Chondrocyte (in vitro differentiated cells): ENCODE measurements at regions not wholly inside any gene's neighbourhood (a gene's known extent, or its start where the extent isn't known, plus 50 kb on each side); places are given as distances from the start of the nearest gene placed in this dataset.

ENCODE experiments used
- DNase-seq: peaks from one replicate; pipeline ENCODE4 v3.0.0; 2021; ENCODE audit warnings: mixed read lengths, low spot score
- H3K27ac Mint-ChIP-seq: one replicate; pipeline ENCODE4 v1.8.0; 2021; ENCODE audit warnings: mild to moderate bottlenecking, moderate library complexity, mixed read lengths; ENCODE audit not compliant: unreplicated experiment
- H3K27me3 Mint-ChIP-seq: 2 replicates; pipeline ENCODE4 v1.8.0; 2021; ENCODE audit warnings: low read depth, mixed read lengths
- H3K36me3 Mint-ChIP-seq: 2 replicates; pipeline ENCODE4 v1.8.0; 2021; ENCODE audit warnings: low read depth, mixed read lengths
- H3K4me1 Mint-ChIP-seq: 2 replicates; pipeline ENCODE4 v1.8.0; 2021; ENCODE audit warnings: low read depth, mild to moderate bottlenecking, mixed read lengths
- H3K4me3 Mint-ChIP-seq: one replicate; pipeline ENCODE4 v1.8.0; 2021; ENCODE audit warnings: mild to moderate bottlenecking, moderate library complexity, mixed read lengths; ENCODE audit not compliant: unreplicated experiment
- H3K9me3 Mint-ChIP-seq: 2 replicates; pipeline ENCODE4 v1.8.0; 2021; ENCODE audit warnings: low read depth, mixed read lengths
- TF ChIP-seq, protein P1 (sequence below): fragments of 200-600 bp; sonication (generic); IDR thresholded peaks from 2 replicates; pipeline ENCODE4 v1.5.0; 2021; ENCODE audit warnings: antibody characterized with exemption, mild to moderate bottlenecking, moderate library complexity

DNA sequence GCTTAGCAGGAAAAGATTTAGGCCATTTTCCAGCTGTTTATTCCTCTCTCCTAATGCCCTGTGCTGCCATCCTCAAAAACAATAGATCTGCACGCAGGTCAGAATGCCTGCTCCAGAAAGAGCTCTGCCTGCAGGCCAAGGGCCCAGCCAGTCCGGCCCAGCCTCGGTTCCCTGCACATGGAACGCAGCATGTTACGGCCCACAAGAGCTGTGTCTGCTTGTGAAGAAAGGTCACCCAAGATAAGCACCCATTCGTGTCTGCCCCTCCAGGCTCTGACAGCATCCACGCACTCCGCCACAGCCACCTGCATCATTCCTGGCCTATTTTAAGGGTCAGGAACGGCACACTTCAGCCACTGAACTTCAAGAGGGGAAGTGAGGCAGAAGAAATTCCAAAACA, 152.2 kb downstream of the SPATA19 start:
- TF ChIP-seq, protein P1, sequence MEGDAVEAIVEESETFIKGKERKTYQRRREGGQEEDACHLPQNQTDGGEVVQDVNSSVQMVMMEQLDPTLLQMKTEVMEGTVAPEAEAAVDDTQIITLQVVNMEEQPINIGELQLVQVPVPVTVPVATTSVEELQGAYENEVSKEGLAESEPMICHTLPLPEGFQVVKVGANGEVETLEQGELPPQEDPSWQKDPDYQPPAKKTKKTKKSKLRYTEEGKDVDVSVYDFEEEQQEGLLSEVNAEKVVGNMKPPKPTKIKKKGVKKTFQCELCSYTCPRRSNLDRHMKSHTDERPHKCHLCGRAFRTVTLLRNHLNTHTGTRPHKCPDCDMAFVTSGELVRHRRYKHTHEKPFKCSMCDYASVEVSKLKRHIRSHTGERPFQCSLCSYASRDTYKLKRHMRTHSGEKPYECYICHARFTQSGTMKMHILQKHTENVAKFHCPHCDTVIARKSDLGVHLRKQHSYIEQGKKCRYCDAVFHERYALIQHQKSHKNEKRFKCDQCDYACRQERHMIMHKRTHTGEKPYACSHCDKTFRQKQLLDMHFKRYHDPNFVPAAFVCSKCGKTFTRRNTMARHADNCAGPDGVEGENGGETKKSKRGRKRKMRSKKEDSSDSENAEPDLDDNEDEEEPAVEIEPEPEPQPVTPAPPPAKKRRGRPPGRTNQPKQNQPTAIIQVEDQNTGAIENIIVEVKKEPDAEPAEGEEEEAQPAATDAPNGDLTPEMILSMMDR = no peak
- Mint-ChIP-seq H3K4me1 (no peaks in the 10 kb centered on the region), H3K27ac (no peak overlapping the region)

DNA sequence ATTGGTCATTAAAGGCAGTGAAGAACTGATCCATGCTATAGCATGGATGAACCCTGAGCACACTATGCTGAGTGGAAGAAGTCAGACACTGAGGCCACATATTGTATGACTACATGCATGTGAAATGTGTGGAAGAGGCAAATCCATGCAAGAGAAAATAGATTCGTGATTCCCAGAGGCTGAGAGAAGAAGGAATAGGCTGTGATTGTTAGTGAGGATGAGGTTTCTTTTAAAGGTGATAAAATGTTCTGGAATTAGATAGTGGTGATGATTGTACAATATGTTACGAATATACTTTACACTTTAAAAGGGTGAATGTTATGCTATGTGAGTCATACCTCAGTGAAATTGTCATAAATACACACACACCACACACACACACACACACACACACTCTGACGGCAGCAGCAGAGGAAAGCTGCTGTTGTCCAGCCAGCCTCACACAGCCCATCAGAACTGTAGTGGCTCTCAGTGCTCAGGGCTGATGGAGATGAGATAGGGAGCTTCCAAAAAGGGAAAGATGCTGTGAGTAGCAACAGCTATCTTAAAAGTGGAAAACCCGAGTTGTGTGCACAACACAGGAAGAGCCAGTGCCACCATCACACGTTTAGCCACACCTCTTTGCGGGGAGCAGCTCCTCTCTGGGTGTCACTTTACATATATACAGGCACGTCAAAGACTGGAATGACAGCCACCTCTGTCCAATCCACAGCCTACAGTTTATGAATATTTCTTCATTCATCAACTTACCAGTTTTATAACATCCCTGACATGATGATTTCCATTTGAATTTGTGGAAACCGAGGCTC, 153.0 kb downstream of the SPATA19 start:
- Mint-ChIP-seq H3K36me3 (no peaks in the 10 kb centered on the region), H3K4me1 (no peaks in the 10 kb centered on the region), H3K9me3 (peaks cover 3% of the 10 kb centered on the region), H3K27me3 (no peaks in the 10 kb centered on the region), H3K4me3 (no peak overlapping the region), H3K27ac (no peak overlapping the region)
- DNase-seq = no peak
- TF ChIP-seq, protein P1 = no peak

More for the DNA sequence above, 152.2 kb downstream of the SPATA19 start:
- Mint-ChIP-seq H3K27me3 (no peaks in the 10 kb centered on the region), H3K36me3 (no peaks in the 10 kb centered on the region), H3K4me3 (no peak overlapping the region), H3K9me3 (peaks cover 3% of the 10 kb centered on the region)
- DNase-seq = no peak

DNA sequence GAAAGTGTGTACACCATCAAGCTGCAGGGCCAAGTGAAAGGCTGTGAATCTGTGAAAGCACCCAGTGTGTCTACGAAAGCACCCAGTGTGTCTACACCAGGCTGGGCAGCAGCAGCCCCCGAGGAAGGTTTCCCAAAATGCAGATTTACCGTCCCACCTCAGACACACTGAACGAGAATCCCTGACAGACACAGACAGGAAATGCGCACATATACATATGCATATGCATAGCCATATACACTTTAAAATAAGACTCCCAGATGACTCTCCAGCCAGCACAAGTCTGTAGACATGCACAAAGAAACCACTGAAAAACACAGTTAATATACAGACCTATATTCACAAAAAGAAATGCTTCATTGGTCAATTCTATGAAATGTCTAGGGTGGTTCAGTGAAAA, 155.5 kb upstream of the OPCML start:
- H3K36me3 Mint-ChIP-seq = no peaks in the 10 kb centered on the region
- H3K27ac Mint-ChIP-seq = no peak overlapping the region
- H3K27me3 Mint-ChIP-seq = no peaks in the 10 kb centered on the region
- TF ChIP-seq, protein P1 = no peak
- DNase-seq = no peak
- H3K4me3 Mint-ChIP-seq = no peak overlapping the region
- no peaks in the 10 kb centered on the region for H3K4me1 Mint-ChIP-seq
- H3K9me3 Mint-ChIP-seq = no peaks in the 10 kb centered on the region

DNA sequence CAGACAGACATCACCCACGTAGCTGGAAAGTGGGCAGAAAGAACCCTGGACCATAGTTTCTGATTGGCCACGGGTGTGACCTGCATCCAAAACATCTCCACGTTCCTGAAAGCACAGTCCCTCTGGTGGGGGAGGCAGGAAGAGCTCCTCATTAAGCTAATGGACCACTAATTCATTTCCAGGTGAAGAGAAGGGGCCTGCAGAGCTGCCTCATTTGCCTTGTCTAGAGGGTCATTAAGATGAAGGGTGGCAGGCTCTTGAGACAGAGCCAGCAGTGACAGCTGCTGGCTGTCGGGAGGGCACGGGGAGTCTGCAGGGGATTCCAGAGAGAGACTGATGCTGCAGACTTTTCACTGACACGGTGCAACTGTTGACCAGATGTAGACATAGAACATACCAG, 149.6 kb upstream of the OPCML start:
- DNase-seq = no peak
- Mint-ChIP-seq H3K36me3 (no peaks in the 10 kb centered on the region), H3K4me3 (no peak overlapping the region), H3K9me3 (no peaks in the 10 kb centered on the region), H3K27ac (no peak overlapping the region), H3K27me3 (peaks cover 1% of the 10 kb centered on the region), H3K4me1 (no peaks in the 10 kb centered on the region)
- TF ChIP-seq, protein P1 = no peak

DNA sequence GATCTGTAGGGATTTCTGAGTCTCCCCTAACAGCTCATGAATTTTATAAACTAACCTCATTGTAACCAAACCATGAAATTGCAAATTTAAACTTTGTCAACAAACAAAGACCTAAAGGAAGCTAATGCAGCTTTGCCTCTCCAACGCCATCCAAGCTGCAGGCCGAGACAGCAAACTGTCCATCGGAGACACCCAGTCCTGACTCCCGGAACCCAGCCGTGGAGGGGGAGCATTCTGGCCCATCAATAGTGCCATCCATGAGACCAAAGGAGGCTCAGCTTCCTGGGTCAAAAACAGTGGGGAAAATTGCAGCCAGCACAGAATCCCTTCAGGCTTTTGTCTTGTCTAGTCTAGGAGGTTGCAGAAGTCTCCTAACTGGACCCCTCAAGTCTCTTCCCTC, 147.6 kb upstream of the OPCML start:
- Mint-ChIP-seq H3K9me3 (no peaks in the 10 kb centered on the region), H3K4me3 (no peak overlapping the region), H3K4me1 (no peaks in the 10 kb centered on the region), H3K27me3 (peaks cover 1% of the 10 kb centered on the region), H3K36me3 (no peaks in the 10 kb centered on the region), H3K27ac (no peak overlapping the region)
- TF ChIP-seq, protein P1 = no peak
- no peak for DNase-seq
